H9 (cell line): ENCODE measurements at regions not wholly inside any gene's neighbourhood (a gene's known extent, or its start where the extent isn't known, plus 50 kb on each side); places are given as distances from the start of the nearest gene placed in this dataset.

Experiments
- DNase-seq: peaks from one replicate; pipeline ENCODE4 v3.0.0-alpha.2; 2017
- H2AFZ ChIP-seq: one replicate; pipeline ENCODE4 v1.6.1; 2013; ENCODE audit warnings: mild to moderate bottlenecking, low read length, control low read depth, moderate library complexity
- H2AK5ac ChIP-seq: 2 replicates; pipeline ENCODE4 v1.6.1; 2013; ENCODE audit warnings: low read length, control low read depth, mixed read lengths; ENCODE audit not compliant: insufficient read length
- H2BK120ac ChIP-seq: one replicate; pipeline ENCODE4 v1.6.1; 2013; ENCODE audit warnings: low read depth, mild to moderate bottlenecking, low read length, control low read depth, inconsistent platforms; ENCODE audit not compliant: poor library complexity, severe bottlenecking
- H2BK12ac ChIP-seq: 2 replicates; pipeline ENCODE4 v1.6.1; 2013; ENCODE audit warnings: low read length, control low read depth, mixed read lengths, low read depth; ENCODE audit not compliant: insufficient read length
- H2BK15ac ChIP-seq: 2 replicates; pipeline ENCODE4 v1.6.1; 2013; ENCODE audit warnings: low read depth, low read length, control low read depth
- H2BK20ac ChIP-seq: one replicate; pipeline ENCODE4 v1.6.1; 2013; ENCODE audit warnings: low read depth, mild to moderate bottlenecking, low read length, control low read depth, inconsistent platforms; ENCODE audit not compliant: poor library complexity, severe bottlenecking
- H2BK5ac ChIP-seq: 2 replicates; pipeline ENCODE4 v1.6.1; 2013; ENCODE audit warnings: low read length, control low read depth, mixed read lengths; ENCODE audit not compliant: insufficient read length
- H3K14ac ChIP-seq: 2 replicates; pipeline ENCODE4 v1.6.1; 2013; ENCODE audit warnings: low read length, control low read depth; ENCODE audit not compliant: insufficient read depth
- H3K18ac ChIP-seq: 2 replicates; pipeline ENCODE4 v1.6.1; 2013; ENCODE audit warnings: low read depth, mild to moderate bottlenecking, mixed read lengths, low read length, control low read depth; ENCODE audit not compliant: insufficient read length
- H3K23ac ChIP-seq: 2 replicates; pipeline ENCODE4 v1.6.1; 2013; ENCODE audit warnings: low read length, control low read depth, mixed read lengths, low read depth; ENCODE audit not compliant: insufficient read length
- H3K23me2 ChIP-seq: 2 replicates; pipeline ENCODE4 v1.6.1; 2013; ENCODE audit warnings: low read depth, mild to moderate bottlenecking, mixed read lengths, low read length, control low read depth; ENCODE audit not compliant: insufficient read length, poor library complexity, severe bottlenecking
- H3K27ac ChIP-seq: 2 replicates; pipeline ENCODE4 v1.5.1; 2013; ENCODE audit warnings: low read length, control low read depth, mixed read lengths, low read depth; ENCODE audit not compliant: insufficient read length
- H3K27me3 ChIP-seq: 2 replicates; pipeline ENCODE4 v1.6.1; 2013; ENCODE audit warnings: low read length, control low read depth, inconsistent platforms; ENCODE audit not compliant: insufficient read depth
- H3K4ac ChIP-seq: 2 replicates; pipeline ENCODE4 v1.6.1; 2013; ENCODE audit warnings: low read depth, mild to moderate bottlenecking, control low read depth, inconsistent platforms, low read length, moderate library complexity
- H3K4me1 ChIP-seq: 2 replicates; pipeline ENCODE4 v1.6.1; 2013; ENCODE audit warnings: low read length, control low read depth, inconsistent platforms; ENCODE audit not compliant: insufficient read depth
- H3K4me2 ChIP-seq: 2 replicates; pipeline ENCODE4 v1.6.1; 2013; ENCODE audit warnings: low read length, control low read depth, mixed read lengths; ENCODE audit not compliant: insufficient read length, insufficient read depth
- H3K56ac ChIP-seq: 2 replicates; pipeline ENCODE4 v1.6.1; 2013; ENCODE audit warnings: low read depth, mild to moderate bottlenecking, mixed read lengths, low read length, control low read depth; ENCODE audit not compliant: insufficient read length
- H3K79me1 ChIP-seq: 2 replicates; pipeline ENCODE4 v1.6.1; 2013; ENCODE audit warnings: low read depth, mild to moderate bottlenecking, moderate library complexity, low read length, control low read depth, inconsistent platforms; ENCODE audit not compliant: insufficient read depth, poor library complexity, severe bottlenecking
- H3K79me2 ChIP-seq: 2 replicates; pipeline ENCODE4 v1.6.1; 2013; ENCODE audit warnings: low read length, control low read depth, inconsistent platforms; ENCODE audit not compliant: insufficient read depth
- H3K9ac ChIP-seq: 2 replicates; pipeline ENCODE4 v1.6.1; 2013; ENCODE audit warnings: low read length, control low read depth, mixed read lengths; ENCODE audit not compliant: insufficient read length; ENCODE audit errors: extremely low read depth
- H3K9me3 ChIP-seq: one replicate; pipeline ENCODE4 v1.6.1; 2013; ENCODE audit warnings: low read depth, low read length, inconsistent platforms; ENCODE audit not compliant: control insufficient read depth
- H3T11ph ChIP-seq: one replicate; pipeline ENCODE4 v1.6.1; 2013; ENCODE audit warnings: mild to moderate bottlenecking, low read length, control low read depth, inconsistent platforms
- H4K20me1 ChIP-seq: one replicate; pipeline ENCODE4 v1.6.1; 2013; ENCODE audit not compliant: control insufficient read depth, insufficient read length, insufficient read depth
- H4K5ac ChIP-seq: 2 replicates; pipeline ENCODE4 v1.6.1; 2013; ENCODE audit warnings: low read depth, mild to moderate bottlenecking, mixed read lengths, low read length, control low read depth; ENCODE audit not compliant: insufficient read length
- H4K8ac ChIP-seq: replicated peaks from 2 replicates; pipeline ENCODE4 v1.6.1; 2013; ENCODE audit warnings: low read length, control low read depth, mixed read lengths, low read depth; ENCODE audit not compliant: insufficient read length
- H4K91ac ChIP-seq: 2 replicates; pipeline ENCODE4 v1.6.1; 2013; ENCODE audit warnings: low read depth, mild to moderate bottlenecking, moderate library complexity, mixed read lengths, low read length, control low read depth; ENCODE audit not compliant: insufficient read length
- H3K27ac Mint-ChIP-seq, 3 experiments: 2 replicates in 2 of 3; 3 replicates in 1 of 3; pipeline ENCODE4 v1.8.0; 2020 to 2021; ENCODE audit warnings: mixed read lengths in 3 of 3, mild to moderate bottlenecking in 1 of 3, moderate library complexity in 1 of 3
- H3K27me3 Mint-ChIP-seq: 2 replicates; pipeline ENCODE4 v1.8.0; 2021; ENCODE audit warnings: low read depth, mild to moderate bottlenecking, moderate library complexity, mixed read lengths
- H3K36me3 Mint-ChIP-seq, 3 experiments: 2 replicates in 2 of 3; 3 replicates in 1 of 3; pipeline ENCODE4 v1.8.0; 2020 to 2021; ENCODE audit warnings: low read depth in 3 of 3, mixed read lengths in 3 of 3; ENCODE audit not compliant: insufficient read depth in 1 of 3
- H3K4me1 Mint-ChIP-seq, 2 experiments: 2 replicates each; pipeline ENCODE4 v1.8.0; 2020; ENCODE audit warnings: mixed read lengths in 2 of 2
- H3K4me3 Mint-ChIP-seq, 2 experiments: 2 replicates in 1 of 2; 3 replicates in 1 of 2; pipeline ENCODE4 v1.8.0; 2020 to 2021; ENCODE audit warnings: mild to moderate bottlenecking in 2 of 2, mixed read lengths in 2 of 2, moderate library complexity in 1 of 2
- H3K9me3 Mint-ChIP-seq, 2 experiments: 2 replicates in 1 of 2; 3 replicates in 1 of 2; pipeline ENCODE4 v1.8.0; 2020; ENCODE audit warnings: mild to moderate bottlenecking in 2 of 2, mixed read lengths in 2 of 2, moderate library complexity in 1 of 2
- WGBS: extraction: QIAGEN DNeasy Blood & Tissue Kit; methylation state at CpG from one replicate; pipeline ENCODE4 v1.1.7; 2013; ENCODE audit warnings: missing lambda C conversion rate, low lambda C conversion rate, mixed read lengths; ENCODE audit not compliant: insufficient read length; ENCODE audit errors: extremely low coverage; 5-methylcytosine and 5-hydroxymethylcytosine counted together
- TF ChIP-seq, protein P1 (sequence below): fragments of 200-600 bp; sonication (generic); conservative IDR thresholded peaks from 3 replicates; pipeline ENCODE4 v1.8.0; 2021; ENCODE audit warnings: antibody characterized with exemption, mild to moderate bottlenecking

DNA sequence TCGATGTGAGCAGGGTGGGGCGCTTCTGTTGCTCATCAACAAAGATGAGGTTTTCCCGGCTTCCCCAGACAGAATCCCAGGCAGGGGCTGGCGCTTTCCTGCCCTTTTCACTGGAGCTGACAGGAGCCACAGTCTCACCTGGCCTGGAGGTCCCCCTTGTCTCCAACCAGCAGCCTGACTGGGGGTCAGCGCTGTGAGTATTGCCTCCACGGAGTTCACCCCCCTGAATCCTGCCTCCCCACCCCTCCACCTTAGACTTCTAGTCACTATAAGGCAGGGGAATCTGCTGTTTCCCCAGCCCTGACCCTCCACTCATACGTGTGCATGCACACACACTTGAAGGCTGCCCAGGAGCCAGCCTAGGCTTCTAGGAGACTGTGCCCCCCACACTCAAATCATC lies 58.8 kb upstream of the LYVE1 start:
- no peak overlapping the region for H4K5ac ChIP-seq
- H3K27me3 ChIP-seq, result no peaks in the 10 kb centered on the region
- no peak overlapping the region for H2BK20ac ChIP-seq
- H3K4me2 ChIP-seq, result no peak overlapping the region
- H3K23me2 ChIP-seq, result no peaks in the 10 kb centered on the region
- no peak overlapping the region for H3K9ac ChIP-seq
- H4K20me1 ChIP-seq, result no peaks in the 10 kb centered on the region
- H3K23ac ChIP-seq, result no peak overlapping the region
- H3K27ac ChIP-seq, result no peak overlapping the region
- TF ChIP-seq, protein P1, sequence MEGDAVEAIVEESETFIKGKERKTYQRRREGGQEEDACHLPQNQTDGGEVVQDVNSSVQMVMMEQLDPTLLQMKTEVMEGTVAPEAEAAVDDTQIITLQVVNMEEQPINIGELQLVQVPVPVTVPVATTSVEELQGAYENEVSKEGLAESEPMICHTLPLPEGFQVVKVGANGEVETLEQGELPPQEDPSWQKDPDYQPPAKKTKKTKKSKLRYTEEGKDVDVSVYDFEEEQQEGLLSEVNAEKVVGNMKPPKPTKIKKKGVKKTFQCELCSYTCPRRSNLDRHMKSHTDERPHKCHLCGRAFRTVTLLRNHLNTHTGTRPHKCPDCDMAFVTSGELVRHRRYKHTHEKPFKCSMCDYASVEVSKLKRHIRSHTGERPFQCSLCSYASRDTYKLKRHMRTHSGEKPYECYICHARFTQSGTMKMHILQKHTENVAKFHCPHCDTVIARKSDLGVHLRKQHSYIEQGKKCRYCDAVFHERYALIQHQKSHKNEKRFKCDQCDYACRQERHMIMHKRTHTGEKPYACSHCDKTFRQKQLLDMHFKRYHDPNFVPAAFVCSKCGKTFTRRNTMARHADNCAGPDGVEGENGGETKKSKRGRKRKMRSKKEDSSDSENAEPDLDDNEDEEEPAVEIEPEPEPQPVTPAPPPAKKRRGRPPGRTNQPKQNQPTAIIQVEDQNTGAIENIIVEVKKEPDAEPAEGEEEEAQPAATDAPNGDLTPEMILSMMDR, result no peak
- H2BK120ac ChIP-seq, result no peak overlapping the region
- no peak overlapping the region for H2BK12ac ChIP-seq
- H3K56ac ChIP-seq, result no peak overlapping the region
- Mint-ChIP-seq H3K9me3 (no peaks in the 10 kb centered on the region), H3K27me3 (no peaks in the 10 kb centered on the region; the same call in none of the 2 replicates), H3K27ac (no peak overlapping the region; a peak in 1 of 7 replicates), H3K4me3 (no peak overlapping the region), H3K36me3 (no peaks in the 10 kb centered on the region), H3K4me1 (peaks cover 3 to 7% of the 10 kb centered on the region in 2 experiments; a peak in 3 of 4 replicates)
- no CpG with 5 or more reads among the region's 7 CpGs for WGBS
- no peak overlapping the region for H2AK5ac ChIP-seq
- H2BK5ac ChIP-seq, result no peak overlapping the region
- H3K18ac ChIP-seq, result no peak overlapping the region
- no peak for DNase-seq
- H2AFZ ChIP-seq, result no peak overlapping the region
- H2BK15ac ChIP-seq, result no peak overlapping the region
- H3K79me2 ChIP-seq, result no peaks in the 10 kb centered on the region
- H3K9me3 ChIP-seq, result no peaks in the 10 kb centered on the region
- H3K4me1 ChIP-seq, result no peaks in the 10 kb centered on the region
- no peak overlapping the region for H4K8ac ChIP-seq
- H4K91ac ChIP-seq, result no peak overlapping the region
- H3K79me1 ChIP-seq, result no peaks in the 10 kb centered on the region
- no peak overlapping the region for H3T11ph ChIP-seq
- H3K4ac ChIP-seq, result no peak overlapping the region
- H3K14ac ChIP-seq, result no peak overlapping the region
